Fibroblast of skin of right quadriceps (primary cell): ENCODE measurements at regions not wholly inside any gene's neighbourhood (a gene's known extent, or its start where the extent isn't known, plus 50 kb on each side); places are given as distances from the start of the nearest gene placed in this dataset.
A peak's percentile ranks its signal among the peaks of the same experiment; 100 is the strongest.
"Not testable (repeated sequence)": the region's sequence is repeated elsewhere in the genome, so short reads cannot be mapped to it uniquely, and the experiment has no call there.

ENCODE experiments used
- DNase-seq: peaks from one replicate; pipeline ENCODE4 v3.0.0-alpha.2; 2013

GRCh38 chr3:166296179-166296783 is 459.1 kb upstream of the BCHE start:
- DNase-seq, result no peak

DNA sequence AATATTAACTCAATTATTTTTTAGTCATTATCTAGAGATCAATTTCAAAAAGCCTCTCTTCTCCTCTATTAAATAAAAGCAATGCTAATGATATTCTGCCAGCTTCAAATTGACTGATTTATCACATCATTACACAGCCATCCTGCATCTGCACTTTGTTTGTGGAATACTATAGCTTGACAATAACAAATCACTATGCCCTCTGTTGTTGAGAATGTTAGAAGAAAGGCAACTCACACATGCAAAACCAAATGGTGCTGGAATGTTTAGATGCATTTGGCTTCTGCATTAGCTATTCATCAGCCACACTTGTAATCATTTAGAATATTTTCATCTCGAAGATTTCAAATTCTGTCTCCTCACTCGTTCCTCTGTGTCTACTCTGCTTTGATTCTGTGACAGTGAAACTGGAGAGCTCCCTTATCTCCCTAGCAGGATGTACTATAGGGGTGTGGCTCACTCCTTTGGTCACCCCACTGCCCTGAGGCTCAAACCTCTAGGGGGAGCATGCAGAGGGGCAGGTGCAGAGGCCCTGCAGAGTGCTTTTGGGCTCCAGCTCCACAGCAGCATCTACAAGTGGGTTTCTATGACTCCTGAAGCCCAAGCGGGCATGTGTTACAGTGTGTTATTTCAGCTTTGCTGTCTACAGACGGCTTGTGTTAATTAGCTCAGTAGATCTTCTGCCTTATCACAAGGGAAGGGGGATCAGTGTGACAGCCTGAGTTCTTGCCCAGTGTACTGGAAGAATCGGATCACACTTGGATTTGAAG is 454.1 kb upstream of the BCHE start:
- DNase-seq, result no peak

DNA sequence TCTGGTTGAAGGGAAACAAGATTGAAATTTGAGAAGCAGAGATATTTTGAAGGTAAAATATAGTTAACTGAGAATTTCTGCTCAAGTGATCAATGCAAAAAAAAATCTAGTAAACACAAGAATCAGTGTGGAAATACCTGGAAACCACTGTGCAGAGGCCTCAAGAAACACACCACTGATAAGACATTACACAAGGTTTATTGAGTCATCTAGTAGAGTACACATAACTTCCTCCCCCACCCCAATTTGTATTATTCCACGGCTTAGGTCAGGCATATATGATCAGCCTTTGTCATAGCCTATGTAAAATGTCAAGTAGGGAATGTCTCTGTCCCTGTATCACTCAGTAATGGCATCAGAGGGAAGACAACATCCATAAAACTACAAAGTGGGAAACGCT is 447.8 kb upstream of the BCHE start:
- peak; percentile 7 for DNase-seq

DNA sequence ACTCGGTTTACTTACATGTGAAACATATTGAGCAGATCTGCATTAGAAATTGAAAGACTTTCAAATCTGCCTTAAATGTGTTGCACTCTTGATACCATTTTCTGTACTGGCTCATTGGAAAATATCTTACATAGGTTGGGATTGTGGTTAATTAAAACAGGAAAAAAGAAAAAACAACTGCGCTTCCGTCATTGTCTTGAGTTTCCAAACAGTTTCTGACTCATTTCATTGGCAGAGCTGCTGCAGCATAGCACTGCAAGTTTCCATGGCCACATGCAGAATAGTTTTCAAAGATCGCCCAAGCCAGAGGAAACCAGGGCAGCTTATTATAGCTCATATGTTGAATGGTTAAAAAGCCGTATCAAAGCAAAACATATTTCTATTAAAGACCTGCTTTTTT is 446.6 kb upstream of the BCHE start:
- DNase-seq, result peak; percentile 88

- no peak for DNase-seq
Observed at GRCh38 chr3:166282931-166283330, 445.7 kb upstream of the BCHE start.

DNA sequence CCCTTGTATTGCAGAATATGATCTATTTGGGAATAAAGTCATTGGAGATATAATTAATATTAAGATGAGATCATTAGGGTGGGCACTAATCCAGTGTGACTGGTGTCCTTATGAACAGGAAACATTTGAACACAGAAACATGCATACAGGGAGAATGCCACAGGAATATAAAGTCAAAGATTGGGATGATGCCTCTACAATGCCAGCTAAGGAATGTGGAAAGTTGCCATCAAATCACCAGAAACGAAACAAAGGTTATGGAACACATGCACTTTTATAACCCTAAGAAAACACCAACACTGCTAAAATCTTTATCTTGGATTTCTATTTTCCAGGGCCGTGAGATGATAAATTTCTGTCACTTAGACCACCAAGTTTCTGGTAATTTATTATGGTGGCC is 442.4 kb upstream of the BCHE start:
- peak; percentile 2 for DNase-seq

- DNase-seq, result peak; percentile 15
Observed at GRCh38 chr3:166275024-166275390, 437.8 kb upstream of the BCHE start.

DNA sequence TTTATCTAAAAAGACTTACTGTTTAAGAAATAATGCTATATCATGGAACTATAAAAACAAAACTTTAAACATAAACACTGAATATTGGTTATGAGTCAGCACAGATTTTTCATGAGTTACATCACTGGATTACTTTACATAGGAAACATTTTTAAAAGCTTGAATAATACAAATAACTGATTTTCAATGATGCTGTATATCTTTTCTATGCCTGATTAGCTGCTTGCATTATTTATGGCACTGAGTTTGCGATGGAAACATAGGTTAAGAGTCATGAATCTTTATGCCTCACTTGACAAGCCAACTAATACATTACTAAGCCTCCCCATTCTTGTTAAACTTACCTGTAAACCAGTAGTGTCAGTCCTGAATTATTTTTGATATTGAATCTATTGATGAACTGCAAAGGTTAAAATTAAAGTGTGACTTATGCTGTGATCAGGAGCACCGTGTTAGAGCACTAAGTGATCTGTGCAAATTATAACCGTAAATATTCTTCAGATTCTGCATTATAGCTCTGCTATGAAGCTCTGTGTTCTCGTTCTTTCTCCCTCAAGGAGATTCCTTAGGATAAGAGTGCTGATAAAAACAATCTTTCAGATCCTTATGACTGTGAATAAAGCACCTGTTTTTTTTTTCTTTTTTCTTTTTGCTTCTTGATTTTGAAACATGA is 437.3 kb upstream of the BCHE start:
- peak; percentile 50 for DNase-seq

DNA sequence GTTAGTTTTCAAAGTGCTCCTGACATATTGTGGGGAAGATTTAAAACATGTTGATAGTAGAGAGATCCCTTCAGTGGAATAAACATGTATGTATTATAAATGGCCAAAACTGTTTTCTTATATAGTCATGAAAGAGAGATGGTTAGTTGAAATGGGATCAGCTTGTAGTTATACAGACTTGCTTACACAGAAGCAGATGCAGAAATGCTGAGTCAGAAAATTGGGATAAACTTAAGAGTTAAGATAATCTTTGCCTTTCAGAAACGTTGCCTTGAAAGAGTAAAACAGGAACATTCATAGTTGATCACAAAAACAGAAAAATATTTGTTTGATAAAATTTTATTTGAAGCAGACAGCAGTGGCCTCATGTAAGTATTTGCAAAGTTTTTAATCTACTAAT is 433.2 kb upstream of the BCHE start:
- no peak for DNase-seq

GRCh38 chr3:166265153-166265552 is 427.9 kb upstream of the BCHE start:
- DNase-seq, result no peak

- DNase-seq, result no peak
Observed at GRCh38 chr3:166263460-166263859, 426.2 kb upstream of the BCHE start.

GRCh38 chr3:166258293-166258850 is 421.1 kb upstream of the BCHE start:
- not testable (repeated sequence) for DNase-seq

GRCh38 chr3:166257715-166258114 is 420.5 kb upstream of the BCHE start:
- no peak for DNase-seq

DNA sequence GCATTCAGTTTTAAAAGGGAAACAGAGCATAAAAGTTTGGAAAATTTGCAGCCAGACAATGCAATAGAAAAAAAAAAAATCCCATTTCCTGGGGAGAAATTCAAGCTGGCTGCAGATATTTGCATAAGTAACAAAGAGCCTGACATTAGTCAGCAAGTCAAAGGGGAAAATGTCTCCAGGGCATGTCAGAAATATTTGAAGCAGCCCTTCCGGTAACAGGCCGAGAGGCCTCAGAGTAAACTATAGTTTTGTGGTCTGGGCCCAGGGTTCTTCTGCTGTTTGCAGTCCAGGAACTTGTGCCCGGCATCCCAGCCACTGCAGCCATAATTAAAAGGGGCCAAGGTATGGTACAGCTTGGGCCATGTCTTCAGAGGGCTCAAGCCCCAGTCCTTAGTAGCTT is 411.6 kb upstream of the BCHE start:
- no peak for DNase-seq

GRCh38 chr3:166243511-166243910 is 406.3 kb upstream of the BCHE start:
- no peak for DNase-seq

DNA sequence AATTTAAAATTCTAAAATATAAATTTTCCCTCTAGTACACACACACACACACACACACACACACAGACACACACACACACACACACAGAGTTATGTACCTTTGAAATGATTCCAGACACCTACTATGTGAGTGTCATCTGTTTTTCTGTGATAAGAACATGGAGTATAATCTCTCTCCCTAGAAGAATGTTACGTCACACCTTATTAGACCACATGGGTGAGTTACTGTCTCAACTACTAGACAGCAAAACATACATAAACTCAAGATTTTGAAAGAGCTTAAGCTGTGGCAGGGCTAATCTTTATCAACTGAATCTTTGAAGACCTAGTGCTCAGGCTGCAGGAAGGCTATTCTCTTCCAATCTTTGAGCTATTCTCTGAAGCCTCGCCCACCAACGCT is 385.9 kb upstream of the BCHE start:
- no peak for DNase-seq

GRCh38 chr3:166211451-166211850 is 374.2 kb upstream of the BCHE start:
- DNase-seq, result peak; percentile 6

- DNase-seq, result no peak
Observed at GRCh38 chr3:166209701-166210100, 372.5 kb upstream of the BCHE start.

DNA sequence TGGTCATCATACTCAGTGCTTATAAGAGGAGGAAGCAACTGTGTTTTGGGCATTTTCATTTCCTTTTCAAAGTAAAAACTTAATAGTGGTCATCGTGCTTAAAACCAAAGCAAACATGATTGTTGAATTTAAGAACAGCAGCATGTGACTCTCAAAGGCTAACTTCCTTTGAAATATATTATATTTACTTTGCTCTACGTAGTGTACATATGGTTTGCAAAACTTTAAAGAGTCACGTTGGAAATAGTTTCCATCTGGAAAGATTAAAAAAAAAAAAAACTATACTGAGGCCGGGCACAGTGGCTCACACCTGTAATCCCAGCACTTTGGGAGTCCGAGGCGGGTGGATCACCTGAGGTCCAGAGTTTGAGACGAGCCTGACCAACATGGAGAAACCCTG is 367.9 kb upstream of the BCHE start:
- DNase-seq, result no peak

DNA sequence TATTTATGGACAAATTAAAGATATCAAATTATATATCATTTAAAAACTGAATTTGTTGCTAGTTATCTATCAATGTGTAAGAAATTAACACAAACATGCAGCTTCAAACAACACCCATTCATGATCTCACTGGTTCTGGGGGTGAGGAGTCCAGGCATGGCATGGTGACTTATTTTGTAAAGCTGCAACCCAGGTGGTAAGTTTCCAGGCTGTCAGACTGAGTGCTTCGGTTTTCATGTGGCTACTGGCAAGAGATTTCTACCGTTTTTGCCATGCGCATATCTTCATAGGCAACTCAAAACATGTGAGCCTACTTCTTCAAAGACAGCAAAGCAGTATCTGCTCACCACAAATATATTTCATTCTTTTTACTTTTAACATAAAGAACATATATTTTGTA is 364.3 kb upstream of the BCHE start:
- DNase-seq, result no peak

- no peak for DNase-seq
Observed at GRCh38 chr3:166199491-166199890, 362.3 kb upstream of the BCHE start.

DNA sequence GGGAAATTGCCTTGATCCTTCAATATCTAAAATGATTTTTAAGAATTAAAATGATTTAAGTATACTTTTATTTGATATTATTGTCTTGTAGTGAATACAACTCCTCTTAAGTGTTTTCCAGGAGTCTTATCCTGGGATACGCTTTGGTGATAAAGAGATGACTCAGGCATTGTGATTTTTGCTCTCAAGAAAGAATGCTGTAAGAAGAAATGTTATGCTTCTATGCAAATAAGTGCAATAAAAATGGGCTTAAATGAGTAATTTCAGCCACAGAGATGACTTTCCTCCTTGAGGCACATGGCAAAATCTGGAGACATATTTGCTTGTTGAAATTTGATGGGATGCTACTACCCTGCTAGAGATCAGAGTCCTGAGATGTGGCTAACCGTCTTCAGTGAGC is 358.6 kb upstream of the BCHE start:
- DNase-seq, result no peak

GRCh38 chr3:166191411-166191810 is 354.2 kb upstream of the BCHE start:
- no peak for DNase-seq

GRCh38 chr3:166190360-166190759 is 353.1 kb upstream of the BCHE start:
- DNase-seq, result peak; percentile 72
